HG03159 (cell line): ENCODE measurements at regions not wholly inside any gene's neighbourhood (a gene's known extent, or its start where the extent isn't known, plus 50 kb on each side); places are given as distances from the start of the nearest gene placed in this dataset.

Experiments used
- ATAC-seq: cut with Tn5 transposase; IDR thresholded peaks from one replicate; pipeline ENCODE4 v1.9.1; 2021; ENCODE audit warnings: mild to moderate bottlenecking, moderate library complexity; ENCODE audit not compliant: unreplicated experiment

DNA sequence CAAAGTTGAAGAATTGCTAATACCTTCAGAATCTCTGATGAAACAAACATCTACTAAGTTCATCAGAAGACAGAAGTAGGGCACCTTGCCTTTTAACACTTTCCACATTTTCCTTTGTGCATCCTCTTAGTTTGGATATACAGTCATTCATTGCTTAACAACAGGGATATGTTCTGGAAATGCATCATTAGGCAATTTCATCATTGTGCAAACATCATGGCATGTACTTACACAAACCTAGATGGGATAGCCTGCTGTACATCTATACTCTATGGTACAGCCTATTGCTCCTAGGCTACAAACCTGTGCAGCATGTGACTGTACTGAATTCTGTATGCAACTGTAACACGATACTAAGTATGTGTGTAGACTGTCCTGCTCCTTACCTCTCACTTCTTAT, 169.8 kb downstream of the SUCLA2 start:
- no peak for ATAC-seq

DNA sequence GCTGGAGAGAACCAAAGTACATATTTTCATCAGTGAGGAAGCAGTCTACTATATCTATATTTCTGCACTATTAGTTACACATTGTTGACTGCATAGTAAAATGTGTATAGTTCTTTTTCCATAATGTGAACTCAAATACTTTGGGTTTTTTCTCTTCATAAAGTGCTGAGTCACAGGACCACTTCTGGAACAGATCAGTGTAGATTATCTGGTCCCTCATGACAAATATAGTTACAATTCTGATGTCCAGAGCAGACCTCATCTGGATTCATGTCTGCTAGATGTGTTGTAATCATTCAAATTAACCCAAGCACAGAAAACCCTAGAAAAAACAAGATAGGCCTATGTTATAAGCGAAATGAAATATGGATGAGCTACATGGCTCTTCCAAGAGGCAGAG, 171.4 kb downstream of the SUCLA2 start:
- no peak for ATAC-seq

DNA sequence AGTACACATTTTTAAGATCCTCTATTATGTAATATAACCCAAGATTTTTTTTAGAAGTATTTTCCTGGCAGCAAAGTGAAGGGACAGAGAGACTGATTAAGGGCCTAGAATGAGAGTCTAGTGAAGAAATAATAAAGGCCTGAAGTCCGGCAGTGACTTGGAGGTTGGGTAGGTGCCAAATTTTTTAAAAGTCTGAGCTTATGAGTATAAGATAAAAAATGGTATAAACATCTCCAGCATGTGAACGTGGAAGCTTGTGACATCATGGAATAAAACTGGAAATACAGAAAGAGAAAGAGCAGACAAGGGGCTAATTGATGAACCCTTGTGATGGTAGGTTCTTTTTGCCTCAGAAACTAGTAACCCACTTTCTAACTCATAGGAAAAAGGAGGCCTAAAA, 174.6 kb downstream of the SUCLA2 start:
- ATAC-seq: no peak

DNA sequence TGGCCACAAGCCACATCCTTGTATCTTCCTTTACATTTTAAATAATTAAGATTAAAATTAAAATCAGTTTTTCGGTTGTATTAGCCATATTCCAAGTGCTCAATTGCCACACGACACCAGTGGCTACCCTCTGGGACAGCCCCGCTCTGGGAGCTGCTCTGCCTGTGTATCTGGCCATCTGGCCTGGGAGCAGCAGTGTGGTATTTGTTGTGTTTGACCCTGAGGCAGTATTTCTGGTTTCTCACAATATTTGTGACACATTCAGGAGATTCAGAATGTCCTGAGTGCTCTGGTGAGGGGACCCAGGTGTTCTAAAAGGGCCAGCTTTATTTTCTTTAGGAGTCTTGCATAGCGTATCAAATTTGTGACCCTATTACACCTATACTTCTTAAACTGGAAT, 179.0 kb downstream of the SUCLA2 start:
- ATAC-seq: no peak

DNA sequence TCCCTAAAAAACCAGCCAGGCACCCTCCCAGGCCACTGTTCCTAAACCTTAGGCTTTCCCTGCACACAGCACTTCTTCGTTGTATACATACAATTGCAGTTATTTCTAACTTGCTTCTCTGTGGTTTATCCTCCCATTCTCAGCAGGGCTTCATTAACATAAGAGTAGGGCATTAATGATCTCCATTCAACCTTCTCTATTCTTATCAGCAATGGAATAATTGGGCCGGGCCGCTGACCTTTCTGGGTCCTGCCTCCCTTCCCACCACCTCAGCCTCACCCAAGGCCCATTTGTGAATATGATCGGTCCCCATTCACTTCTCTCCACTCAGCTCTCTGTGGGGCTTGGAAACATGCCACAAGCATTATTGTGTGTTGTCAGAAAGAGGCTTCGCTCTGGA, 184.2 kb downstream of the SUCLA2 start:
- no peak for ATAC-seq

DNA sequence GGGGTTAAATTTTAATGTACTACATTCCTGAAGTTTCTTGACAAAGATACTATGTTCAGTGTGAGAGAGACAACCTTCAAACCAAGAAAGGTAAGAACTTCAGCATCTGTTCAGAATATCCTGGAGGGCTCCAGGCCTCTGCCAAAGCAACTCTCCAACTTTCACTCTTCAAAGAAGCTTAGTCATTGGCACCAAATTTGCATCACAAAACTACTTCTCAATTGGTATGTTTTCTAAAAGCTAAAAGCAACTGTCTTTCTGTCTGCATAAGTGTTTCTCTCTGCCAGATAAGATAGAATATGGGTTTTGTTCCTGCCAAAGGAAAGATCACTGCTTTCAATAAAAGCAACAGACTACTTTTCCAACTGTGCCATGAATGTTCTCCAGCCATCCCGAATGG, 187.4 kb downstream of the SUCLA2 start:
- ATAC-seq: no peak

DNA sequence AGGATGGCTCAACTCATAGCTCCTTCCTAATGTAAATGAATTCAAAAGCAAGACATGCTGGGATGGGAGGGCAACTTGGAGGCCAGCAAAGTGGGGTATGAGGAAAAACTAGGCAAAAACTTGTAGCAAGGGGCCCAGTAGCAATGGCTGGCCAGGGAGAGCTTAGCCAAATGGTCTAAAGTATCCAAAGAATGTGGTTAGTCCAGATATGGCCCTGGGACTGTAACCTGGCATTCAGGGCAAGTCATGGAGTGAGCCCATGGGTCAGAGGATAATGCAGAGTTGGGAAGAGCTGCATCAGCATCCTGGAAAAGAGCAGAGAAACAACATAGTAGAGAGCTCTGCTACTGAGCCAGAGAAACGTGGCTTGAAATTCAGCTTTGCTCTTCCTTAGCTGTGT, 191.7 kb downstream of the SUCLA2 start:
- ATAC-seq: no peak

DNA sequence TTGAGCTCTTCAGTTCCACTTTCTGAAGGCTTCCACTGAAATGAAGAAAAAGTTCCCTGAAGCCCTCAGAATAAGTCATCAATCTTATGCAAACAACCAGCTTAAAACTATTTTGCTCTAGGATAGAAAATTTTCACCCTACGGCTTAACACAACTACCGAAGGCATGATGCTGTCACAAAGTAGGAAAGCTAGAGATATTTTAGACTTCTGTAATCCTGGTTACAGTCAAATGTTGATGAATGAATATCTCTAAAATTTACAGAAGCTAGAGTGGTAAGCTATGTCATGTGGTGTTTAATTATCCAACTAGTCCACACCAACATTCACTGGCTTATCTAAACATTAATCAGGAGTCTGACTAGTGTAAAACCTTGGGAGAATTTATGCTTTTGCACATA, 197.9 kb downstream of the SUCLA2 start:
- no peak for ATAC-seq

DNA sequence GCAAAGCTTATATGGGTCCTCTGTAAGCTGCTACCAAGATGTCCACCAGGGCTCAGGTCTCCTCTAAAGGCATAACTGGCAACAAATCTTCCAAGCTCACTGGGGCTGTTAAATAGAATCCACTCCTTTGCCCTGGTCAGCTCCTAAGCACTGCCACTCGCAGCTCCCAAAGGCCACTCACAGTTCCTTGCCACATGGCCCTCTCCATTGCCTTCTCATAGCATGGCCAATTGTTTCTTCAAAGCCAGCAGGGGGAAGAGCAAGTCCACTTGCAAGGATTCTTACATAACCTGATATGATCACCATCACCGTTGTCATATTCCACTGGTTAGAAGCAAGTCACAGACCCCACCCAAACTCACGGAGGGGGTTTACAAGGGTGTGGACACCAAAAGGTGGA, 199.5 kb downstream of the SUCLA2 start:
- no peak for ATAC-seq

DNA sequence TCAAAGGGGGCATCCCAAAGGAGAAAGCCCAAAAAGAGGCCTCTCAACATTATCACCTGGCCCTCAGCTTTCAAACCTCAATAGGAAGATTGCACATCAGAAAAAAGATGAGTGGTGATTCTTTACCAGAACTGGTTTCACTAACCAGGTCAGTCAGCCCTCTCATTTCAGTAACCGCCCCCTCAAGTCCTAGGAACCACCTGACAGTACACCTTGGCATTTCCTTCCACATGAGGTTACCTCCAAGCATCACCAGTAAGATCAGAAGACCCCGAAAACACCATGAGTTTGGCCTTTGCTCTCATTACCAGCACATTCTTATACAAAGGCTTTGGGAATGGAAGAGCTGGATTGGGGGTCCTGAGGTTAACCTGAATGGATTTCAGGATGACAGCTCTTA, 200.5 kb downstream of the SUCLA2 start:
- no peak for ATAC-seq

DNA sequence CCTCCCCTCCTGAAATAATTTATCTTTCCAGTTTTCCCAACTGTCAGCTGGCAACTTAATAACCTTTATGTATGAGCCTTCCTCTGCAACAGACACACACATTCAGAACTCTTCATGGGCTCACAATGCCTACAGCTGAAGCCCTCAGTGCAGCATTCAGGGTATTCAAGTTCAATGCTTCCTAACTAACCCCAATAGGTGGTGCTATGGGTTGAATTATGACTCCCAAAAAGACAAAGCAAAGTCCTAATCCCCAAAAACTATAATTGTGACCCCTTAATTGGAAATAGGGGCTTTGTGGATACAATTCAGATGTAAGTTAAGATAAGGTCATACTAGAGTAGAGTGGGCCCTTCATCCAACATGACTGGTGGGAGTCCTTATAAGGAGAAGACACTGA, 202.2 kb downstream of the SUCLA2 start:
- no peak for ATAC-seq

DNA sequence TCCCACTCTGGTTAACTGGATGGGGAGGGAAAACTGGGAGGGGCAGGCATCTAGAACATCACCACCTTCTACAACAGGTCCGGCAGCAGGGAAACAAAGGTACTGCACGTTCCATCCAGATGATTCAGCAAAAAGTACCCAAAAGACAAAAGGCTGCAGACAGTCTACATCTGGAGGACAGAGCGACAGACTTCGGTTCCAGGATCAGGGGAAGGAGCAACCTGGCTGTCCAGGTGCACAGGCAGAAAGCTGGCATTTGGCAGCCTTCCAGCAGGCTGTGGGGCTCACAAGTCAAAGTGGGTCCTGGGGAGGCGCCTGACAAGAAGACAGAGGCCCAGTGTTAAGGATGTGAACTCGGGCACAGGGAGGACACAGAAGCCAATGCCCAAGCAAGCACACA, 202.9 kb downstream of the SUCLA2 start:
- no peak for ATAC-seq

DNA sequence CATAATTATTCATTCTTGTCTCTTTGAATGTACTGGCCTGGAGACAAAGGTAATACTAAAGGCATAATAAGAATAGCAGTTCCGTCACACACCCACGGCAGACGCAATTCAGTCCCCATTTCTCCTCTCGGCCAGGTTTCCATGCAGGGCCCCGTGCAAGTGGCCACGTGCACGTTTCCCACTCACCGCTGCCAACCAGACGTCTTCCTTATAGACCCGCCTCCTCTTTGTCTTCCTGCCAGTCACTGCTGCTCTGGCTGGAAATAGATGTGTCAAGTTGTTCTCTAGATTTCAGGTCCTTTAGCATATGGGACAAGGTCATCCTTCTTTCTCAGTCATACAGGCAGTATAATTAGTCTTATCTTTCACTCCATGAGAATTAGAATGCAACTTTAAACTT, 204.3 kb downstream of the SUCLA2 start:
- no peak for ATAC-seq

DNA sequence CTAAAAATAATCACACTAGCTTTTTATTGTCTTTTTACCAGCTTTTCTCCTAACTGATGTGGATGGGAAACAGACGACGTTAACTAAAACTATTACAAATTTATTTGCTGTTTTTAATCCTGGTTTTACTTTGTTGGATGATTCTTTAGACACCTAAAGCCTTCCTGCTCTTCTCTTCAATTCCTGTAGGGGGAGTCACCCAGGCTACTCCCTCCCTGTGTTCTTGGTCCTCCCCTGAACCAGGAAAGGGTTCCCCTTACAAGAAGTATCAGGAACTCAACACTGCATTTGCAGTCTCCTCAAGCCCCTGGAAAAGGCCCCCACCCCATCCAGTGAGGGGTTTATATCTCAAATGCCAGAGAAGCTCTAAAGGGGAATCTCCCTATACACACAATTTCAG, 206.1 kb downstream of the SUCLA2 start:
- ATAC-seq: no peak

DNA sequence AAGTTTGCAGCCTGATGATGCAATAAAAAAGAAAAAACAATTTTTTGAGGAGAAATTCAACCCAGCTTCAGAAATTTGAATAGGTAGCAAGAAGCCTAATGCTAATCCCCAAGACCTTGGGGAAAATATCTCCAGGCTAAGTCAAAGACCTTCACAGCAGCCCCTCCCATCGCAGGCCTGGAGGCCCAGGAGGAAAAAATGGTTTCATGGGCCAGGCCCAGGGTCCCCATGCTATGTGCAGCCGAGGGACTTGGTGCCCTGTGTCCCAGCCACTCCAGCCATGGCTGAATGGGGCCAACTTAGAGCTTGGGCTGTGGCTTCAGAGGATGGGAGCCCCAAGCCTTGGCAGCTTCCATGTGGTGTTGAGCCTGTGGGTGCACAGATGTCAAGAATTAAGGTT, 210.3 kb downstream of the SUCLA2 start:
- ATAC-seq: no peak

DNA sequence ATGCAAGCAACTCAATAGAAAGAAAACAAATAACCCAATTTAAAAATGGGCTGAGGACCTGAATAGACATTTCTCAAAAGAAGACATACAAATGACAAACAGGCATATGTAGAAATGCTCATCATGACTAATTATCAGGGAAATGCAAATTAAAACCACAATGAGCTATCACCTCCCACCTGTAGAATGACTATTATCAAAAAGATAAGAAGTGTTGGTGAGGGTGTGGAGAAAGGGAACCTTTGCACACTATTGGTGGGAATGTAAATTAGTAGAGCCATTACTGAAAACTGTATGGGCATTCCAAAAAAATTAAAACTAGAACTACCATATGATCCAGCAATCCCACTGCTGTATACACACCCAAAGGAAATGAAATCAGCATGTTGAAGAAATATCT, 212.2 kb downstream of the SUCLA2 start:
- ATAC-seq: no peak

DNA sequence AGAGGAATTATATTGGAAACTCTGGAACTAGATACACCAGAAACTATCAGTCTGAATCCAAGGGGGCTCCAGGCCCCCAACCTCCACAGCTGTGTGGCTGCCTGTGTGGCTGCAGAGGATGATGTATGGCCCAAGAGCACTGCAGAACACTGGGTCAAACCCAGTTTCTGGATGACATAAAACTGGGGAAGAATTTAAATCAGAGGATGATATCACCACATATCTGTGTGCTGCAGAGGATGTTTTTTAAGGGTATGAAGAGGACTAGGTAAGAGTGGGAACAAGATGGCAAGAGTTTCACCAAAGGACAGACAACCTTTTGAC, 226.4 kb downstream of the SUCLA2 start:
- ATAC-seq: no peak

DNA sequence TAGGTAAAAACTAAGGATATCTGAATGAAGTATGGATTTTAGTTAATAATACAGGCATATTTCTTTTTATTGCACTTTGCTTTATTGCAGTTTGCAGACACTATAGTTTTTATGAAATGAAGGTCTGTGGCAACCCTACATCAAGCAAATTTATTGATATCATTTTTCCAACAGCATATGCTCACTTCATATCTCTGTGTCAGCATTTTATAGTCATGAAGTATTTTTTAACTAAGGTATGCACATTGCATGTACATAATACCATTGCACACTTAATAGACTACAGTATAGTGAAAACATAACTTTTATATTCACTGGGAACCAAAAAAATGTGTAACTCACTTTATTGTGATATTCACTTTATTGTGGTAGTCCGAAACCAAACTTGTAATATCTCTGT, 236.3 kb downstream of the SUCLA2 start:
- ATAC-seq: no peak

DNA sequence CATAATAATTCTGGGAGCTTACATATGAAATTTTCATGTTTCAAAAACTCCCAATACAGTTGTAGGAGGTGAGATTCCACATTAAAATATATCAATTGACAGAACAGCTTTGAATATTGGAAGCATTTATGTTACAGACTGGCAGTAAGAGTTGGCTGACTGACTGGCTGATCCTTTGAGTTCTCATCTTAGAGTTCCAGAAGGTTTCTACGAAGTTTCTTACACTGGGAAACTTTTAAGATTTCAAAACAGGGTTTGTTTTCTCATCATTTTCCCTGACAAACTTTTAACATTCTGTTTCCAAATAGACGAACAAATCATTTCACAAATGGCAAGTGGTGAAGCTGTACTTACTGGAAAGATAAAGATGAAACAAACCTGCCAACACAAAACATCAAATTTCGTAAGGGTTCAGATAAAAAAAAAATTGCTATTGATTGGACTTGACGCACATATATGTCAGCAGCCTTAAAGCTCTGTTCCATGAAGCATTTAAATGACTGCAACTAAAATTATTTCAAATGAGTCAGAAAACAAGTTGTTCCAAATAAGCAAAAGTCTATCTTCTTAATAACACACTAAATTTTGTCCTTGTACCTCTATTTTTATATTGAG, 243.5 kb downstream of the SUCLA2 start:
- no peak for ATAC-seq

DNA sequence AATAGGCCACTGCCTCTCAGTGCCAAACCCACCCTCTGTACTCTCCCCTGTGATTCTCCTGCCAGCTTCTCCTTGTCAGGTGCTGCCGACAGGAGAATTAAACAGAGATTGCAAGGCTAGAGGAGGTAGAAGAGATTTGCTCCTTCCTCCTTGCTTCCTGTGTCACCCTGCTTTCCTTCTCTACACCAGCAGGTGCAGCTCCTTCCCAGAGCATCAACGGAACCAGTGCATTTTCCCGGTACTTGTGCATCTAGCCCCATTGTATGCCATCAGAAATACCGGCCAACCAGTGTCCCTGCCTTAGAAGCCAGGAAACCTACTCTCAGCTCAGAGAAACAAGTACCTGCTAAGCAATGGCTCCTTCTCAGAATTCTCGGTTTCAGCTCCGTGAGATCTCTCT, 253.2 kb downstream of the SUCLA2 start:
- ATAC-seq: no peak

DNA sequence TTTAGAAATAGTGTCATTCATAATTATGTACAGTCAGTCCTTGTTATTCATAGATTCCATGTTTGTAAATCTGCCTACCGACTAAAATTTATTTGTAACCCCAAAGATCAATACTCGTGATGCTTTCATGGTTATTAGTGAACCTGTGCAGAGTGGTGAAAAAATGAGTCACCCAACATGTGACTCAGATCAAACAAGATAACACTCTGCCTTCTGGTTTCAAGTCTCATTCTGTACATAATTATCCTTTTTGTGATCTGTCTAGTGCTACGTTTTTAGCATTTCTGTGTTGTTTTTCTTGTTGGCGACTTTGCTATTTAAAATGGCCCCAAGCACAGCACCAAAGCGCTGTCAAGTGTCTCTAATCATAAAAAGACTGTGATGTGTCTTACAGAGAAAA, 274.7 kb downstream of the SUCLA2 start:
- ATAC-seq: no peak

DNA sequence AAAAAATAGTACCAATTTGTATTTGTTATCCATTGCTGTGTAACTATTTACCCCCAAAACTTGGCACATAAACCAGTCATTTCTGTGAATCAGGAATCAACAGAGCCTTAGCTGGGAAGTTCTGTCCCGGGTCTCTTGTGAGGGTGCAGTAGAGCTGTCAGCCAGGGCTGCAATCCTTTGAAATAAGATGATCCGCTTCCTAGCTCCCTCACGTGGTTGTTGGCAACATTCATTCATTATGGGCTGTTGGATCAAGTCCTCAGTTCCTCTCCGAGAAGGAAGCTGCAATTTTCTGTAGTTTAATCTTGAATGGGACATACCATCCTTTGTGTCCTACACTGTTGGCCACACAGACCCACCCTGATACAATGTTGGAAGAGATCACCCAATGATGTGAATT, 277.2 kb downstream of the SUCLA2 start:
- no peak for ATAC-seq

DNA sequence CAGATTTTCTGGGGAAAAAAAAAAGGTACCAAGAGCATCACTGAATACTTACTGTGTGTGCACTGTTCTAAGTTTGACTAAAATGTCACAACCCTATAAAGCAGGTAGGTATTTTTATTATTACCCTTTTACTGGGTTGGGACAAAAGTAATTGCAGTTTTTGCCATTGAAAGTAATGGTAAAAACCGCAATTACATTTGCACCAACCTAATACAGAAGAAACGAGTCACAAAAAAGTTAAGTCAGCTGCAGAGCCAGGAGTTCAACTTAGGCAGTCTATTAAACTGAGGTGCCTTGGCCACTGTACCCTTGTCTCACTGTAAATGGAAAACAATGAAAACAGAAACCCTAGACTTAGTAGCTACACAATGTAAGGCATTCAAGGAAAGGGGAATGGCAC, 281.9 kb downstream of the SUCLA2 start:
- ATAC-seq: no peak

DNA sequence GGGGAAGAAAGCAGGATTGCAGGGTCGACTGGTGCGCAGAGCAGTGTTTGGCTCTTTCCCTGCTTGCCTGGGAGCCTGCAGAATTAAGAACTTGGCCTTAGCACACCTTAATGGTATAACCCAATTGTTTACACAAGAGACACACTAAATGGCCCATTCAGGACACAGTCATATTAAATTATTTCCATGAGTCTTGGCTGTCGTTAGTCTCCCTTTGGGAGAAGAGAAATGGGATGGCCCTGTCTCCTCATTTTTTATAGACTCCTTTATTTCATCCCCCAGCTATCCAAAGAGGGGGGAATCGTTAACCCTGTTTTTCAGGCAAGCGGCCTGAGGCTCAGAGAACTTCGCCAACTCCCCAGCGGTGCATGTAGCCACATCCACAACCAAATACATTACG, 282.5 kb downstream of the SUCLA2 start:
- no peak for ATAC-seq
